ENCODE measurements at regions not wholly inside any gene's neighbourhood (a gene's known extent, or its start where the extent isn't known, plus 50 kb on each side); places are given as distances from the start of the nearest gene placed in this dataset.
"Not testable (repeated sequence)": the region's sequence is repeated elsewhere in the genome, so short reads cannot be mapped to it uniquely, and the experiment has no call there.

GRCh38 chr4:25981749-25982148 lies 67.7 kb downstream of the SMIM20 start:
- no peaks in the 10 kb centered on the region for H3K9me3 ChIP-seq (ENCODE audit: insufficient read depth, low read depth, low read length)
- no peak overlapping the region for H3K4me3 ChIP-seq (ENCODE audit: low read length)
- H3K9ac ChIP-seq (ENCODE audit: low read depth, low read length), result no peak overlapping the region
- H3K27ac ChIP-seq (ENCODE audit: low read length), result no peak overlapping the region
- no peaks in the 10 kb centered on the region for H3K36me3 ChIP-seq (ENCODE audit: insufficient read depth, low read depth, low read length)
- H3K4me1 ChIP-seq (ENCODE audit: insufficient read depth, low read length), result peaks cover 6% of the 10 kb centered on the region; the same call in 1 of the 2 replicates
- H3K27me3 ChIP-seq (ENCODE audit: insufficient read depth, low read length), result no peaks in the 10 kb centered on the region

GRCh38 chr4:25982962-25983361 lies 68.9 kb downstream of the SMIM20 start:
- 0 out of 2 replicates have a peak, but pooled peaks cover 6% of the 10 kb centered on the region for H3K27me3 ChIP-seq (ENCODE audit: insufficient read depth, low read length)
- no peaks in the 10 kb centered on the region for H3K9me3 ChIP-seq (ENCODE audit: insufficient read depth, low read depth, low read length)

GRCh38 chr4:25984266-25984665 lies 70.2 kb downstream of the SMIM20 start:
- Histone ChIP-seq H3K27me3 (ENCODE audit: insufficient read depth, low read length) (0 out of 2 replicates have a peak, but pooled peaks cover 6% of the 10 kb centered on the region), H3K4me1 (ENCODE audit: insufficient read depth, low read length) (peaks cover 7% of the 10 kb centered on the region; the same call in 1 of the 2 replicates), H3K9ac (ENCODE audit: low read depth, low read length) (no peak overlapping the region), H3K9me3 (ENCODE audit: insufficient read depth, low read depth, low read length) (no peaks in the 10 kb centered on the region), H3K36me3 (ENCODE audit: insufficient read depth, low read depth, low read length) (no peaks in the 10 kb centered on the region), H3K27ac (ENCODE audit: low read length) (no peak overlapping the region), H3K4me3 (ENCODE audit: low read length) (no peak overlapping the region)

More at GRCh38 chr4:25982962-25983361, 68.9 kb downstream of the SMIM20 start:
- no peaks in the 10 kb centered on the region for H3K36me3 ChIP-seq (ENCODE audit: insufficient read depth, low read depth, low read length)
- no peak overlapping the region for H3K9ac ChIP-seq (ENCODE audit: low read depth, low read length)
- H3K27ac ChIP-seq (ENCODE audit: low read length), result no peak overlapping the region
- H3K4me3 ChIP-seq (ENCODE audit: low read length), result no peak overlapping the region
- H3K4me1 ChIP-seq (ENCODE audit: insufficient read depth, low read length), result peaks cover 12% of the 10 kb centered on the region; the same call in 1 of the 2 replicates

- Histone ChIP-seq H3K9ac (ENCODE audit: low read depth, low read length) (no peak overlapping the region), H3K27ac (ENCODE audit: low read length) (no peak overlapping the region), H3K36me3 (ENCODE audit: insufficient read depth, low read depth, low read length) (no peaks in the 10 kb centered on the region), H3K27me3 (ENCODE audit: insufficient read depth, low read length) (0 out of 2 replicates have a peak, but pooled peaks cover 6% of the 10 kb centered on the region), H3K9me3 (ENCODE audit: insufficient read depth, low read depth, low read length) (no peaks in the 10 kb centered on the region), H3K4me1 (ENCODE audit: insufficient read depth, low read length) (peaks cover 7% of the 10 kb centered on the region; the same call in 1 of the 2 replicates), H3K4me3 (ENCODE audit: low read length) (no peak overlapping the region)
These were observed 70.8 kb downstream of the SMIM20 start for GRCh38 chr4:25984796-25985195.

DNA sequence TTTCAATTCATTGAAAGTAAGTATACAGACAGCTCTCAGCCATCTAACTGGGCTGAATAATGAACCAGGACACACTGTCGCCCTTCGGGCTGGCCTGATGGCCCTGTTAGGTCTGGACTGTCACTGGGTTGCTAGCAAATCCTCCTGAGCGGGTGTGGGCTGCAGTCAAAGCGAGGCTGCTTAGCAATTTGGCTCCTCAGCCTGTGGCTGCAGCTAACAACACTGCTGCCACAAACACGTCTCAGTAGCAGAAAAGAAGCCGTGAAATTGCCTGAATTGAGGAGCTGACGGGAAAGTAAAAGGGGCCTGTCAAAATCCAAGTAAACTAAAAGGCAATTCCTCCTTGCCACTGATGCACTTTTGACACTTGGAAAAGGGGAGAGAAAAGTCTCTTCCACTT lies 72.8 kb downstream of the SMIM20 start:
- no peak overlapping the region for H3K9ac ChIP-seq (ENCODE audit: low read depth, low read length)
- H3K27ac ChIP-seq (ENCODE audit: low read length), result no peak overlapping the region
- no peaks in the 10 kb centered on the region for H3K36me3 ChIP-seq (ENCODE audit: insufficient read depth, low read depth, low read length)
- peaks cover 7% of the 10 kb centered on the region; the same call in 1 of the 2 replicates for H3K4me1 ChIP-seq (ENCODE audit: insufficient read depth, low read length)
- no peaks in the 10 kb centered on the region for H3K9me3 ChIP-seq (ENCODE audit: insufficient read depth, low read depth, low read length)
- H3K27me3 ChIP-seq (ENCODE audit: insufficient read depth, low read length), result 0 out of 2 replicates have a peak, but pooled peaks cover 6% of the 10 kb centered on the region
- H3K4me3 ChIP-seq (ENCODE audit: low read length), result no peak overlapping the region

GRCh38 chr4:25991340-25991739 lies 77.3 kb downstream of the SMIM20 start:
- H3K9me3 ChIP-seq (ENCODE audit: insufficient read depth, low read depth, low read length), result no peaks in the 10 kb centered on the region
- peaks cover 14% of the 10 kb centered on the region; the same call in 1 of the 2 replicates for H3K4me1 ChIP-seq (ENCODE audit: insufficient read depth, low read length)
- 0 out of 2 replicates have a peak, but pooled peaks cover 6% of the 10 kb centered on the region for H3K27me3 ChIP-seq (ENCODE audit: insufficient read depth, low read length)
- no peak overlapping the region for H3K27ac ChIP-seq (ENCODE audit: low read length)
- H3K4me3 ChIP-seq (ENCODE audit: low read length), result no peak overlapping the region
- no peaks in the 10 kb centered on the region for H3K36me3 ChIP-seq (ENCODE audit: insufficient read depth, low read depth, low read length)
- no peak overlapping the region for H3K9ac ChIP-seq (ENCODE audit: low read depth, low read length)

DNA sequence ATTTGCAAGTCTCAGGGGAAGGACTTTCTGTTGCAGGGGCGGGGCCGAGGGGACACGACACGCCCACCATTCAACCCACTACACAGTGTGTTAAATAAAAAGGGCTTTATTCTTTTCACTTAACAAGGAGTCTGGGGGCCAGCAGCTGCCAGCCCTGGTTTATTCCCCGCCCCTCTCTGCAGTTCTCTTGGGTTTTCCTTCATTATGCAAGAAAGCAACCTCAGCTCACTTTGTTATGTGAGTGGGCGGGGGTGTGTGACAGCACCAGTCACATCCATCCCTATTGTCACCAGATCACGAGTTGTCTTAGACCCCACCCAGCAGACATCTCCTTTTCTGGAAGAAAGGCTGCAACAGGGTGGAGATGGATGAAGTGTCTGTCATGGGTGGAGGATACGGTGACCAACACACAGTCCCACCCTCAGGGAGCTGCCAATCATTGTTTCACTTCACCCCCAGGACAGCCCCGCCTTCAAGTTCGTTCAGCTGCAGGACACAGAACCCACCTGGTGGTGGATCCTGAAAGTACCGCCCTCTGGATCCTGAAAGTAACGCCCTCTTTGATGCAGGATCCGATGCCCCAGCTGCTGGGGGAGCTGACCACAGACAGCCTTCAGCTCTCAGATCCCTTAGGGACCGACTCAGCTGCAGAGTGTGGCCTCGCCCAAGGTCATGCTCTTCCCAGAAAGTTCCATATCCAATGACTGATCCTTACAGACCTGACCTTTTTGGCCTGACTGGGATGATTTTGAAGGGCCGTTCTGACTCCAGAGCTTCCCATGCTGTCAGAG lies 79.6 kb downstream of the SMIM20 start:
- no peaks in the 10 kb centered on the region for H3K9me3 ChIP-seq (ENCODE audit: insufficient read depth, low read depth, low read length)
- H3K36me3 ChIP-seq (ENCODE audit: insufficient read depth, low read depth, low read length), result no peaks in the 10 kb centered on the region
- H3K4me1 ChIP-seq (ENCODE audit: insufficient read depth, low read length), result peaks cover 7% of the 10 kb centered on the region; the same call in 1 of the 2 replicates
- H3K27ac ChIP-seq (ENCODE audit: low read length), result peak overlapping the region; percentile 80
- H3K27me3 ChIP-seq (ENCODE audit: insufficient read depth, low read length), result no peaks in the 10 kb centered on the region
- peak overlapping the region; percentile 37; the same call in 1 of the 2 replicates for H3K9ac ChIP-seq (ENCODE audit: low read depth, low read length)
- peak overlapping the region; percentile 19; the same call in 1 of the 2 replicates for H3K4me3 ChIP-seq (ENCODE audit: low read length)

GRCh38 chr4:25994577-25994976 lies 80.6 kb downstream of the SMIM20 start:
- not testable (repeated sequence) for H3K4me1 ChIP-seq (ENCODE audit: insufficient read depth, low read length); H3K27ac ChIP-seq (ENCODE audit: low read length); H3K9me3 ChIP-seq (ENCODE audit: insufficient read depth, low read depth, low read length); H3K36me3 ChIP-seq (ENCODE audit: insufficient read depth, low read depth, low read length); H3K4me3 ChIP-seq (ENCODE audit: low read length); H3K9ac ChIP-seq (ENCODE audit: low read depth, low read length); H3K27me3 ChIP-seq (ENCODE audit: insufficient read depth, low read length)

- no peaks in the 10 kb centered on the region for H3K27me3 ChIP-seq (ENCODE audit: insufficient read depth, low read length)
- no peaks in the 10 kb centered on the region for H3K9me3 ChIP-seq (ENCODE audit: insufficient read depth, low read depth, low read length)
- no peaks in the 10 kb centered on the region for H3K4me1 ChIP-seq (ENCODE audit: insufficient read depth, low read length)
- no peak overlapping the region for H3K4me3 ChIP-seq (ENCODE audit: low read length)
- no peaks in the 10 kb centered on the region for H3K36me3 ChIP-seq (ENCODE audit: insufficient read depth, low read depth, low read length)
- H3K27ac ChIP-seq (ENCODE audit: low read length), result no peak overlapping the region
- no peak overlapping the region for H3K9ac ChIP-seq (ENCODE audit: low read depth, low read length)
These were observed 86.4 kb downstream of the SMIM20 start for GRCh38 chr4:26000274-26000950.

DNA sequence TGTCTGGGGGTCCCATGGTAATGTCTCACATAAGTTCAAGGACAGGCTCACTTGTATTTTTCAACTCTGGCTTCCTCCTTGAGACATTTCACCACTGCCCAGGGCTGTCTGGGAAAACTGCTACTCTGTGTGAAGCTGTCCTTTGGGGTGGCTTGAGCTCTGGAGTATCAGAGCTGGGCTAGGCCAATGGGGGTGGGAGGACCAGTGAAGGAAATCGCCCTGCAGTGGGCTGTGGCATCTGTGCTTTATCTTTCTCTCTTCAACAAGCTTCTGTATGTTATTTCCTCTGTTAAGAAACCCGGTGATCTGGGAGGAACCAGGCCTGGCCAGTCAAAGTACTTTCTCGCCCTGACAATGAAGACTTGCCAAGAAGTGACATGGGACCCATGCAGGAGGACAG lies 87.4 kb downstream of the SMIM20 start:
- H3K4me1 ChIP-seq (ENCODE audit: insufficient read depth, low read length), result no peaks in the 10 kb centered on the region
- H3K4me3 ChIP-seq (ENCODE audit: low read length), result no peak overlapping the region
- no peaks in the 10 kb centered on the region for H3K27me3 ChIP-seq (ENCODE audit: insufficient read depth, low read length)
- H3K36me3 ChIP-seq (ENCODE audit: insufficient read depth, low read depth, low read length), result no peaks in the 10 kb centered on the region
- no peaks in the 10 kb centered on the region for H3K9me3 ChIP-seq (ENCODE audit: insufficient read depth, low read depth, low read length)
- no peak overlapping the region for H3K9ac ChIP-seq (ENCODE audit: low read depth, low read length)
- no peak overlapping the region for H3K27ac ChIP-seq (ENCODE audit: low read length)

- Histone ChIP-seq H3K27me3 (ENCODE audit: insufficient read depth, low read length) (no peaks in the 10 kb centered on the region), H3K27ac (ENCODE audit: low read length) (no peak overlapping the region), H3K4me3 (ENCODE audit: low read length) (no peak overlapping the region), H3K9me3 (ENCODE audit: insufficient read depth, low read depth, low read length) (no peaks in the 10 kb centered on the region), H3K36me3 (ENCODE audit: insufficient read depth, low read depth, low read length) (no peaks in the 10 kb centered on the region), H3K9ac (ENCODE audit: low read depth, low read length) (no peak overlapping the region), H3K4me1 (ENCODE audit: insufficient read depth, low read length) (no peaks in the 10 kb centered on the region)
These were observed 87.8 kb downstream of the SMIM20 start for GRCh38 chr4:26001816-26002215.

- Histone ChIP-seq H3K4me3 (ENCODE audit: low read length) (no peak overlapping the region), H3K27me3 (ENCODE audit: insufficient read depth, low read length) (no peaks in the 10 kb centered on the region), H3K4me1 (ENCODE audit: insufficient read depth, low read length) (no peaks in the 10 kb centered on the region), H3K27ac (ENCODE audit: low read length) (no peak overlapping the region), H3K9me3 (ENCODE audit: insufficient read depth, low read depth, low read length) (no peaks in the 10 kb centered on the region), H3K9ac (ENCODE audit: low read depth, low read length) (no peak overlapping the region), H3K36me3 (ENCODE audit: insufficient read depth, low read depth, low read length) (no peaks in the 10 kb centered on the region)
These were observed 89.0 kb downstream of the SMIM20 start for GRCh38 chr4:26003056-26003455.
